HFF-Myc (cell line): ENCODE measurements at regions not wholly inside any gene's neighbourhood (a gene's known extent, or its start where the extent isn't known, plus 50 kb on each side); places are given as distances from the start of the nearest gene placed in this dataset.

Experiments used
- DNase-seq: peaks from one replicate; pipeline ENCODE4 v3.0.0-alpha.2; 2011; ENCODE audit warnings: low read depth; ENCODE audit errors: extremely low read depth
- H3K4me3 ChIP-seq: replicated peaks from 2 replicates; pipeline ENCODE4 v1.5.1; 2011; ENCODE audit warnings: low read depth, mild to moderate bottlenecking, control low read depth, low read length
- TF ChIP-seq, protein P1 (sequence below): IDR thresholded peaks from 2 replicates; pipeline ENCODE4 v1.5.1; 2012; ENCODE audit warnings: mild to moderate bottlenecking, low read depth, low read length, control low read depth; ENCODE audit errors: missing control alignments

- H3K4me3 ChIP-seq: no peak overlapping the region
- DNase-seq: no peak
- TF ChIP-seq, protein P1, sequence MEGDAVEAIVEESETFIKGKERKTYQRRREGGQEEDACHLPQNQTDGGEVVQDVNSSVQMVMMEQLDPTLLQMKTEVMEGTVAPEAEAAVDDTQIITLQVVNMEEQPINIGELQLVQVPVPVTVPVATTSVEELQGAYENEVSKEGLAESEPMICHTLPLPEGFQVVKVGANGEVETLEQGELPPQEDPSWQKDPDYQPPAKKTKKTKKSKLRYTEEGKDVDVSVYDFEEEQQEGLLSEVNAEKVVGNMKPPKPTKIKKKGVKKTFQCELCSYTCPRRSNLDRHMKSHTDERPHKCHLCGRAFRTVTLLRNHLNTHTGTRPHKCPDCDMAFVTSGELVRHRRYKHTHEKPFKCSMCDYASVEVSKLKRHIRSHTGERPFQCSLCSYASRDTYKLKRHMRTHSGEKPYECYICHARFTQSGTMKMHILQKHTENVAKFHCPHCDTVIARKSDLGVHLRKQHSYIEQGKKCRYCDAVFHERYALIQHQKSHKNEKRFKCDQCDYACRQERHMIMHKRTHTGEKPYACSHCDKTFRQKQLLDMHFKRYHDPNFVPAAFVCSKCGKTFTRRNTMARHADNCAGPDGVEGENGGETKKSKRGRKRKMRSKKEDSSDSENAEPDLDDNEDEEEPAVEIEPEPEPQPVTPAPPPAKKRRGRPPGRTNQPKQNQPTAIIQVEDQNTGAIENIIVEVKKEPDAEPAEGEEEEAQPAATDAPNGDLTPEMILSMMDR: no peak
These were observed 234.9 kb downstream of the SNAPC1 start for GRCh38 chr14:61997161-61997560.

DNA sequence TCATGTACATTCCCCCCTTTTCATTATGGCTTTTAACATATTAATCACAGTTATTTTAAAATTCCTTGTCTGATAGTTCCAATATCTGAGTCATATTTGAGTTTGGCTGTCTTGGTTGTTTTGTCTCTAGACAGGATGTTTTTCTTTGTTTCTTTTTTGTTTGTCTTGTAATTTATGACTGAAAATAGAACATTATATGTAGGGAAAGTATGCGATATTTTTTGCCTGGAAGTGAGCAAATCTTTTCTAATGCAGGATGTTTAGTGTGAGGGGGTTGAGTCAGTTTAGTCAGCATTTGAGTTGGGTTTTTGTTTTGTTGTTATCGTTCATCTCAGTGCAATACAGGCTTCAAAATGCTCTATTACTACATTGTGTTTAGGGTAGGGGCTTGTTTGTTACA lies 239.7 kb downstream of the SNAPC1 start:
- H3K4me3 ChIP-seq: no peak overlapping the region
- DNase-seq: no peak
- TF ChIP-seq, protein P1: no peak

GRCh38 chr14:62002642-62003041 lies 240.4 kb downstream of the SNAPC1 start:
- H3K4me3 ChIP-seq: no peak overlapping the region
- DNase-seq: no peak
- TF ChIP-seq, protein P1: no peak

- TF ChIP-seq, protein P1: no peak
These were observed 241.5 kb downstream of the SNAPC1 start for GRCh38 chr14:62003701-62004100.

GRCh38 chr14:62006116-62006731 lies 244.0 kb downstream of the SNAPC1 start:
- DNase-seq: no peak
- TF ChIP-seq, protein P1: no peak
- H3K4me3 ChIP-seq: no peak overlapping the region

More at GRCh38 chr14:62003701-62004100, 241.5 kb downstream of the SNAPC1 start:
- H3K4me3 ChIP-seq: no peak overlapping the region
- DNase-seq: no peak

DNA sequence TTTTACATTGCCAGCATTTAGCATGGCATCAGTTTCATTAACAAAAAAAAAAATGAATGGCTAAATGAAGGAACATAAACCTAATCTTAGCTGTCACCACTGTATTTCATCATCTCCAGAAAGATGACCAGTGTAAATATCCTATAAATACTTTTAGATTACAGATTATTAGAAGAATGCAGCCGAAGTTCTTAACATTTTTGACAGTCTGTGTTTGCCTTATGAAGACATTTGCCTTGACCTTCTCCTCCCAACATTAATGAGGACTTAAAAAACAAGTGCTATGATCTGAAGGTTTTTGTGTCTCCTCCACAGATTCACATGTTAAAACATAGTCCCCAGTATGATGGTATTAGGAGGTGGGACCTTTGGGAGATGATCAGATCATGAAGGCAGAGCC lies 253.0 kb downstream of the SNAPC1 start:
- DNase-seq: no peak
- TF ChIP-seq, protein P1: no peak
- H3K4me3 ChIP-seq: no peak overlapping the region

DNA sequence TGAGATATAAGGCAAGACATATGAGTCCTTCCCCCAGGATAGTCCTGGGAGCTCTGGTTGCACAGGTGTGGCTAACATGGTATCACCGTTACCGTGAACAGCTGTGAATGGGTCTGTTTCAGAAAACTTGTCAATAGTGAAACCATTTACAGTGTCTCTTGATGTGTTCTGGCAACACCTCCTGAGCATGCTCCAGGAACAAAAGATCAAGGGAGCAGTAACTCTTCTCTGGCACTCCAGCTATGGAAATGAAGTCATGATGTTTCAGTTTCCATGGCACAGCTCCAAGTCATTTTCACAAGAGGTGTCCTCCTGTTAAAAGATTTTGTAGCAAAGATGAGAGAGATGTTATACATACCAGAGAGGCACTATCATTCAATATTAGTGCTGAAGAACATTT lies 253.7 kb downstream of the SNAPC1 start:
- no peak overlapping the region for H3K4me3 ChIP-seq
- DNase-seq: no peak
- TF ChIP-seq, protein P1: no peak
